PC-9 (cell line): ENCODE measurements at regions not wholly inside any gene's neighbourhood (a gene's known extent, or its start where the extent isn't known, plus 50 kb on each side); places are given as distances from the start of the nearest gene placed in this dataset.

ENCODE experiments used
- BruUV-seq: library from RNA; stranded (reverse); fragments of 400-500 nt; replicated peaks from 2 replicates; lab custom pipeline; 2021; lab: Mats Ljungman, UMichigan
- CTCF ChIA-PET: fragments of 300-600 bp; sonication (Branson Sonifier 250); formaldehyde crosslinking; loops from one replicate; lab custom pipeline; 2022; ENCODE audit warnings: antibody characterized with exemption; lab: Charles Lee
- POLR2A ChIA-PET: fragments of 300-600 bp; sonication (Branson Sonifier 250); formaldehyde crosslinking; loops from one replicate; lab custom pipeline; 2022; ENCODE audit warnings: antibody characterized with exemption; ENCODE audit not compliant: unreplicated experiment; lab: Charles Lee
- DNase-seq, 2 experiments: peaks; one replicate each; pipeline versions ENCODE4 v3.0.0 to v3.0.0-alpha.2; 2015 to 2022; ENCODE audit warnings: mixed read lengths in 1 of 2
- H2AFZ ChIP-seq: fragments of 200-600 bp; sonication (generic); 2 replicates; pipeline ENCODE4 v1.8.1; 2017; ENCODE audit warnings: antibody characterized with exemption
- H3F3A ChIP-seq: fragments of 200-600 bp; sonication (generic); 2 replicates; pipeline ENCODE4 v1.8.1; 2017; ENCODE audit warnings: antibody characterized with exemption, mild to moderate bottlenecking, low read depth; ENCODE audit not compliant: insufficient read depth
- H3K27ac ChIP-seq: fragments of 200-600 bp; sonication (generic); 2 replicates; pipeline ENCODE4 v1.6.1; 2016; ENCODE audit warnings: mixed run types
- H3K27me3 ChIP-seq: fragments of 200-600 bp; sonication (generic); 2 replicates; pipeline ENCODE4 v1.6.1; 2016; ENCODE audit warnings: low read depth, mixed run types; ENCODE audit not compliant: insufficient read depth
- H3K36me3 ChIP-seq: fragments of 200-600 bp; sonication (generic); 2 replicates; pipeline ENCODE4 v1.6.1; 2016; ENCODE audit warnings: low read depth, mixed run types
- H3K4me1 ChIP-seq: fragments of 200-600 bp; sonication (generic); replicated peaks from 2 replicates; pipeline ENCODE4 v1.6.1; 2016; ENCODE audit warnings: mixed run types; ENCODE audit not compliant: insufficient read depth
- H3K4me2 ChIP-seq: fragments of 200-600 bp; sonication (generic); 2 replicates; pipeline ENCODE4 v1.6.1; 2017; ENCODE audit warnings: mixed run types
- H3K4me3 ChIP-seq: fragments of 200-600 bp; sonication (generic); 2 replicates; pipeline ENCODE4 v1.6.1; 2016; ENCODE audit warnings: mixed run types
- H3K79me2 ChIP-seq: fragments of 200-600 bp; sonication (generic); 2 replicates; pipeline ENCODE4 v1.6.1; 2017; ENCODE audit warnings: low read depth, mixed run types
- H3K9me2 ChIP-seq: fragments of 200-600 bp; sonication (generic); 2 replicates; pipeline ENCODE4 v1.8.1; 2017; ENCODE audit warnings: mild to moderate bottlenecking; ENCODE audit not compliant: insufficient read depth
- H3K9me3 ChIP-seq: fragments of 200-600 bp; sonication (generic); 2 replicates; pipeline ENCODE4 v1.8.1; 2016; ENCODE audit warnings: low read depth; ENCODE audit not compliant: insufficient read depth
- H4K20me1 ChIP-seq: fragments of 200-600 bp; sonication (generic); 2 replicates; pipeline ENCODE4 v1.8.1; 2017; ENCODE audit not compliant: insufficient read depth
- CTCF ChIP-seq: fragments of 200-600 bp; sonication (generic); conservative IDR thresholded peaks from 2 replicates; pipeline ENCODE4 v1.6.1; 2017; ENCODE audit warnings: mixed run types, antibody characterized with exemption, mild to moderate bottlenecking, moderate library complexity
- EZH2 ChIP-seq: fragments of 200-600 bp; sonication (generic); IDR thresholded peaks from 2 replicates; pipeline ENCODE4 v1.8.0; 2017; ENCODE audit warnings: antibody characterized with exemption, low read depth
- intact Hi-C: fragments of 100-400 bp; cut with micrococcal nuclease; formaldehyde crosslinking; loops from one replicate; pipeline ENCODE4 v1.10.0; 2022; ENCODE audit not compliant: unreplicated experiment

GRCh38 chr10:117727421-117727820 is 184.9 kb downstream of the EMX2 start:
- no peaks in the 10 kb centered on the region for H3K36me3 ChIP-seq
- H3K27ac ChIP-seq: no peak overlapping the region
- no peaks in the 10 kb centered on the region for H4K20me1 ChIP-seq
- no peaks in the 10 kb centered on the region for H3K4me1 ChIP-seq
- no peaks in the 10 kb centered on the region for H3K79me2 ChIP-seq
- TF ChIP-seq EZH2 (no peak), CTCF (no peak)
- no peaks in the 10 kb centered on the region for H3F3A ChIP-seq
- no peak for DNase-seq
- intact Hi-C loops: no loop called here
- H2AFZ ChIP-seq: no peak overlapping the region
- ChIA-PET POLR2A (no interaction called here), CTCF (no interaction called here)
- H3K4me3 ChIP-seq: no peak overlapping the region
- no peaks in the 10 kb centered on the region for H3K9me2 ChIP-seq
- no peaks in the 10 kb centered on the region for H3K9me3 ChIP-seq
- H3K4me2 ChIP-seq: no peak overlapping the region
- BruUV-seq: no TSS peak
- H3K27me3 ChIP-seq: peaks cover 25% of the 10 kb centered on the region; the same call in 1 of the 2 replicates

- Histone ChIP-seq H2AFZ (no peak overlapping the region), H3K4me2 (no peak overlapping the region), H3K27ac (no peak overlapping the region), H3K4me1 (no peaks in the 10 kb centered on the region), H3K79me2 (no peaks in the 10 kb centered on the region), H3K36me3 (no peaks in the 10 kb centered on the region), H3F3A (no peaks in the 10 kb centered on the region), H3K9me2 (no peaks in the 10 kb centered on the region), H3K9me3 (no peaks in the 10 kb centered on the region), H3K27me3 (peaks cover 25% of the 10 kb centered on the region; the same call in 1 of the 2 replicates), H4K20me1 (no peaks in the 10 kb centered on the region), H3K4me3 (no peak overlapping the region)
- DNase-seq: no peak
- BruUV-seq: no TSS peak
- ChIA-PET POLR2A (no interaction called here), CTCF (no interaction called here)
- TF ChIP-seq CTCF: no peak
- TF ChIP-seq EZH2: no peak
- intact Hi-C loops: no loop called here
Measured at GRCh38 chr10:117728087-117728486, 185.5 kb downstream of the EMX2 start.

GRCh38 chr10:117729156-117729555 is 186.6 kb downstream of the EMX2 start:
- ChIA-PET POLR2A (no interaction called here), CTCF (no interaction called here)
- Histone ChIP-seq H3K4me1 (no peaks in the 10 kb centered on the region), H3K4me3 (no peak overlapping the region), H3K79me2 (no peaks in the 10 kb centered on the region), H3K4me2 (no peak overlapping the region), H3K9me2 (no peaks in the 10 kb centered on the region), H3K27me3 (peaks cover 31% of the 10 kb centered on the region; the same call in 1 of the 2 replicates), H2AFZ (no peak overlapping the region), H4K20me1 (no peaks in the 10 kb centered on the region), H3K36me3 (no peaks in the 10 kb centered on the region), H3F3A (no peaks in the 10 kb centered on the region), H3K9me3 (no peaks in the 10 kb centered on the region), H3K27ac (no peak overlapping the region)
- intact Hi-C loops: no loop called here
- BruUV-seq: no TSS peak
- no peak for DNase-seq
- TF ChIP-seq CTCF: no peak
- TF ChIP-seq EZH2: no peak
